ENCODE measurements at regions not wholly inside any gene's neighbourhood (a gene's known extent, or its start where the extent isn't known, plus 50 kb on each side); places are given as distances from the start of the nearest gene placed in this dataset.

GRCh38 chr16:55408661-55409060 is 70.3 kb upstream of the MMP2 start:
- Histone ChIP-seq H3K27me3 (ENCODE audit: control insufficient read depth, insufficient read depth, low read length) (peaks cover 2% of the 10 kb centered on the region), H3K27ac (ENCODE audit: insufficient read depth, low read length, poor library complexity, severe bottlenecking) (no peak overlapping the region), H3K36me3 (ENCODE audit: control insufficient read depth, insufficient read depth, low read length) (no peaks in the 10 kb centered on the region), H3K9me3 (ENCODE audit: control insufficient read depth in 2 of 2, low read length in 2 of 2) (no peaks in the 10 kb centered on the region), H3K4me3 (ENCODE audit: low read depth, low read length) (no peak overlapping the region), H3K4me1 (ENCODE audit: control insufficient read depth, insufficient read depth, low read length, poor library complexity, severe bottlenecking) (no peaks in the 10 kb centered on the region)
- no peaks in the 10 kb centered on the region for H3K4me1 Mint-ChIP-seq
- no peak overlapping the region for H3K4me3 Mint-ChIP-seq
- no peaks in the 10 kb centered on the region for H3K36me3 Mint-ChIP-seq
- no peak overlapping the region for H3K27ac Mint-ChIP-seq
- ATAC-seq (ENCODE audit: low read depth in 2 of 2) (no peak), DNase-seq (no peak)
- H3K9me3 Mint-ChIP-seq: no peaks in the 10 kb centered on the region
- H3K27me3 Mint-ChIP-seq: no peaks in the 10 kb centered on the region

DNA sequence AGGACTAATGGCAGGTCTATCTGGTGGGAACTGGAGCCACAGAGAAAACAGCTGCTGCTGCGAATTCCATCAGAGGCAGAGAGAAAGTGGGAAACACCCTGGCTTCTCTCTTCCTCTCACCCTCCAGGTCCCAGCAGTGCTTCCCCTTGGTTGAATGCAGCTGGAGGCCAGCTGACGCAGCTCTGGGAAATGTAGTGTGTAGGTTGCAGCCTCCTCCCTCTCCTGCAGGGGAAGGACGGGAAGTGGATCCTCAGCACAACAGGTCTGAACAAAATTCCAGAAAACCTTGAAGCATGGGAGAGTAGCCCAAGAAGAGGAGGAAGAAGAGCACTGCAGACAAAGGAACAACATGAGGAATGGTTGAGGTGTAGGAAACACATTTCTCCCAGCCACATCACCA is 67.8 kb upstream of the MMP2 start:
- no peak overlapping the region for H3K27ac Mint-ChIP-seq
- no peaks in the 10 kb centered on the region for H3K4me1 Mint-ChIP-seq
- Histone ChIP-seq H3K9me3 (ENCODE audit: control insufficient read depth in 2 of 2, low read length in 2 of 2) (no peaks in the 10 kb centered on the region), H3K36me3 (ENCODE audit: control insufficient read depth, insufficient read depth, low read length) (no peaks in the 10 kb centered on the region), H3K4me3 (ENCODE audit: low read depth, low read length) (no peak overlapping the region), H3K27me3 (ENCODE audit: control insufficient read depth, insufficient read depth, low read length) (no peaks in the 10 kb centered on the region), H3K4me1 (ENCODE audit: control insufficient read depth, insufficient read depth, low read length, poor library complexity, severe bottlenecking) (no peaks in the 10 kb centered on the region), H3K27ac (ENCODE audit: insufficient read depth, low read length, poor library complexity, severe bottlenecking) (no peak overlapping the region)
- no peak overlapping the region for H3K4me3 Mint-ChIP-seq
- DNase-seq (no peak), ATAC-seq (ENCODE audit: low read depth in 2 of 2) (no peak)
- no peaks in the 10 kb centered on the region for H3K36me3 Mint-ChIP-seq
- no peaks in the 10 kb centered on the region for H3K27me3 Mint-ChIP-seq
- peaks cover 0 to 2% (median 0%) of the 10 kb centered on the region in 7 donors for H3K9me3 Mint-ChIP-seq

DNA sequence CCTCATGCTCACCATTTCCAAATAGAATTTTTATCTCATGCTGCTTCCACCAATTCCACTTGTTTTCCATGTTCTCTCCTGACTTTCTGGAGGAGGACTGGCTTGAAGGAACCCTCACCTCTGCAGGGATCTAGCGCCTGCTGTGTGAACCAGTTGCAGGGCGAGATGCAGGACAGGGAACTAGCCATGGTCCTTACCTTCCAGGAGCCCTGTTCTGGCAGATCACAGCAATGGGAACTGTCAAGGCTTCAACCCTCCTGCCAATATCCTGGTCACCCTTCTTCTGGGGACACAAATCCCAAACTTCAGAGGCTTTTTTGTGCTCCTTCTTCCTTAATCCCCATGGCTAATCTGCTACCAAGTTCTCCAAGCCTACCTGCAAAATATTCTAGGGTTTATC is 60.4 kb upstream of the MMP2 start:
- no peak for ATAC-seq (ENCODE audit: low read depth in 2 of 2)
- Histone ChIP-seq H3K4me3 (ENCODE audit: low read depth, low read length) (no peak overlapping the region), H3K4me1 (ENCODE audit: control insufficient read depth, insufficient read depth, low read length, poor library complexity, severe bottlenecking) (no peaks in the 10 kb centered on the region), H3K27ac (ENCODE audit: insufficient read depth, low read length, poor library complexity, severe bottlenecking) (no peak overlapping the region), H3K36me3 (ENCODE audit: control insufficient read depth, insufficient read depth, low read length) (no peaks in the 10 kb centered on the region), H3K9me3 (ENCODE audit: control insufficient read depth in 2 of 2, low read length in 2 of 2) (no peaks in the 10 kb centered on the region), H3K27me3 (ENCODE audit: control insufficient read depth, insufficient read depth, low read length) (no peaks in the 10 kb centered on the region)
- H3K9me3 Mint-ChIP-seq: peaks cover 0 to 2% (median 0%) of the 10 kb centered on the region in 7 donors
- H3K36me3 Mint-ChIP-seq: no peaks in the 10 kb centered on the region
- DNase-seq: no peak
- no peaks in the 10 kb centered on the region for H3K4me1 Mint-ChIP-seq
- H3K27ac Mint-ChIP-seq: no peak overlapping the region
- H3K27me3 Mint-ChIP-seq: peaks cover 4% of the 10 kb centered on the region
- no peak overlapping the region for H3K4me3 Mint-ChIP-seq

DNA sequence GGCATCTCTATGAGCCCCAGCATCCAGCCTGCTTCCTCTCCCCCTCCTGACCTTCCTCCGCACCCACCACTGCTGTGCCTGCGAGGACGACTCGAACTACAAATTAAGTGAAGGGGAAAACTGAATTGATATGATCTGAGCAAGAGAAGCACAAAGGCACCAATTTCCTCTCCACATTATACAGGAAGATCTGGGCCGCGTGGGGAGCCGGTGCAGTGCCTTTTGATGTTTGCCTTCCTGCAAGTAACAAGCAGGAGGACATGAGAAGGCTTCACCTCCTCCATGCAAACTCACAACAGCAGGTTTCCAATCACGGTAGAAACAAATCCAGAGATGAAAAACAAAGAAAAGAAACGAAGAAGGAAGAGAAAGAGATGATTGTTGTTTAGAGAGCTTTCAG is 57.8 kb upstream of the MMP2 start:
- Histone ChIP-seq H3K27ac (ENCODE audit: insufficient read depth, low read length, poor library complexity, severe bottlenecking) (no peak overlapping the region), H3K36me3 (ENCODE audit: control insufficient read depth, insufficient read depth, low read length) (no peaks in the 10 kb centered on the region), H3K4me1 (ENCODE audit: control insufficient read depth, insufficient read depth, low read length, poor library complexity, severe bottlenecking) (no peaks in the 10 kb centered on the region), H3K27me3 (ENCODE audit: control insufficient read depth, insufficient read depth, low read length) (no peaks in the 10 kb centered on the region), H3K4me3 (ENCODE audit: low read depth, low read length) (no peak overlapping the region), H3K9me3 (ENCODE audit: control insufficient read depth in 2 of 2, low read length in 2 of 2) (no peaks in the 10 kb centered on the region)
- ATAC-seq (ENCODE audit: low read depth in 2 of 2): no peak
- Mint-ChIP-seq H3K36me3 (no peaks in the 10 kb centered on the region), H3K9me3 (no peaks in the 10 kb centered on the region), H3K27me3 (peaks cover 4% of the 10 kb centered on the region), H3K4me3 (no peak overlapping the region), H3K27ac (no peak overlapping the region), H3K4me1 (no peaks in the 10 kb centered on the region)
- no peak for DNase-seq

DNA sequence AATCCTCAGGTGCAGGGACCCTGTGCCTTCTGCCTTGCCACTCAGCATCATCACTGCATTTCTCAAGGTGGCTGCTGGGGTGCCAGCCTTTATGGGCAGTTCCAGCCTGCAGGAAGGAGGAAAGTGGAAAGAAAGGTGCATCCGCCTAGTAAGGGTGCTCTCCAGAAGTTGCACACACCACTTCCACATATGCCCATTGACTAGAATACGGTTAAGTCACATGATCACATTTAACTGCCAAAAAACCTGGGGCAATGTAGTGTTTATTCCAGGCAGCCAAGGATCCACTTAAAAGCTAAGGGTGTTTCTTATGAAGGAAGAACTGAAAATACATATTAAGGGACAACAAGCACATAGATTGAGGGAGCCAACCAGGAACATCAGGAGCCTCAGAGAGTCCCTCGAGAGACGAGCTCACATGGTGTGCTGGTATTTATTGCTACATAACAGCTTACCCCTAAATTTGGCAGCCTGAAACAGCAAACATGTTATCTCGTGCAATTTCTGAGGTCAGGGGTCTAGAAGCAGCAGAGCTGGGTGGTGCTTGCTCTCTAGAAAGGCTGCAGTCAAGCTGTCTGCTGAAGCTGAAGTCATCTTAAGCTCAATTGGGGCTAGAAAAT is 52.0 kb upstream of the MMP2 start:
- Mint-ChIP-seq H3K4me3 (peak overlapping the region in 1 of 4 donors; percentile 61), H3K4me1 (no peaks in the 10 kb centered on the region), H3K9me3 (no peaks in the 10 kb centered on the region), H3K27me3 (no peaks in the 10 kb centered on the region), H3K36me3 (no peaks in the 10 kb centered on the region), H3K27ac (no peak overlapping the region)
- H3K36me3 ChIP-seq (ENCODE audit: control insufficient read depth, insufficient read depth, low read length): no peaks in the 10 kb centered on the region
- ATAC-seq (ENCODE audit: low read depth in 2 of 2) (no peak), DNase-seq (no peak)
- no peaks in the 10 kb centered on the region for H3K4me1 ChIP-seq (ENCODE audit: control insufficient read depth, insufficient read depth, low read length, poor library complexity, severe bottlenecking)
- H3K4me3 ChIP-seq (ENCODE audit: low read depth, low read length): no peak overlapping the region
- H3K27me3 ChIP-seq (ENCODE audit: control insufficient read depth, insufficient read depth, low read length): no peaks in the 10 kb centered on the region
- H3K9me3 ChIP-seq (ENCODE audit: control insufficient read depth in 2 of 2, low read length in 2 of 2): no peaks in the 10 kb centered on the region
- H3K27ac ChIP-seq (ENCODE audit: insufficient read depth, low read length, poor library complexity, severe bottlenecking): no peak overlapping the region

Data from CD4-positive, CD25-positive, alpha-beta regulatory T cell (primary cell).